ENCODE measurements at regions not wholly inside any gene's neighbourhood (a gene's known extent, or its start where the extent isn't known, plus 50 kb on each side); places are given as distances from the start of the nearest gene placed in this dataset.
"Not testable (repeated sequence)": the region's sequence is repeated elsewhere in the genome, so short reads cannot be mapped to it uniquely, and the experiment has no call there.

GRCh38 chr11:50182486-50182885 lies 149.8 kb downstream of the OR4C45 start:
- ATAC-seq, result no peak
- TF ChIP-seq ZSCAN32 (CRISPR knock-in tag; IDR thresholded peaks at IDR 0.05), result no peak
- no peak for TF ChIP-seq PHF20 (IDR thresholded peaks at IDR 0.05; ENCODE audit: partially characterized antibody)
- TF ChIP-seq ZNF512 (tag; IDR thresholded peaks at IDR 0.05), result no peak
- no peak for TF ChIP-seq MIER1 (IDR thresholded peaks at IDR 0.05; ENCODE audit: low read depth)
- TF ChIP-seq DLX4 (CRISPR knock-in tag; IDR thresholded peaks at IDR 0.05), result no peak
- no peak for TF ChIP-seq PTTG1 (tag; IDR thresholded peaks at IDR 0.05; ENCODE audit: low read depth)
- TF ChIP-seq HMGN3 (IDR thresholded peaks at IDR 0.05; ENCODE audit: borderline replicate concordance, extremely low read depth, insufficient read length, low read depth, low read length), result no peak
- FAIRE-seq, result no peak
- Histone ChIP-seq H3K79me2 (ENCODE audit: control insufficient read depth, insufficient read depth, low read length) (no peaks in the 10 kb centered on the region), H3K9ac (ENCODE audit: insufficient read depth in 1 of 2, low read depth in 2 of 2, low read length in 2 of 2) (no peak overlapping the region), H3K4me2 (ENCODE audit: insufficient read depth, low read length) (no peak overlapping the region), H3K27me3 (ENCODE audit: control insufficient read depth in 2 of 2, insufficient read depth in 2 of 2, low read length in 2 of 2) (no peaks in the 10 kb centered on the region), H3K9me1 (ENCODE audit: control insufficient read depth, insufficient read depth, low read length) (no peaks in the 10 kb centered on the region), H2AFZ (ENCODE audit: low read depth, low read length) (no peak overlapping the region), H4K20me1 (replicated peaks; ENCODE audit: control insufficient read depth, insufficient read depth, low read length) (no peaks in the 10 kb centered on the region), H3K4me1 (replicated peaks in 1 of 2; ENCODE audit: control insufficient read depth in 2 of 2, insufficient read depth in 2 of 2, low read length in 2 of 2) (no peaks in the 10 kb centered on the region), H3K27ac (ENCODE audit: extremely low read depth, low read depth, low read length) (no peak overlapping the region), H3K9me3 (replicated peaks; ENCODE audit: control insufficient read depth, insufficient read depth, low read depth, low read length) (no peaks in the 10 kb centered on the region), H3K36me3 (ENCODE audit: control insufficient read depth, insufficient read depth, low read length) (no peaks in the 10 kb centered on the region), H3K4me3 (no peak overlapping the region)
- in situ Hi-C loops (cut with MboI), result no loop called here
- 15% methylated on average over 2 of the region's 2 CpGs for WGBS (ENCODE audit: insufficient coverage, low coverage, missing lambda C conversion rate)
- intact Hi-C loops (cut with micrococcal nuclease), result no loop called here
- CTCF ChIA-PET (ENCODE audit: low intra/inter-chr PET ratio), result no interaction called here
- POLR2A ChIA-PET, result no interaction called here
- no peak for DNase-seq (ENCODE audit: extremely low read depth in 1 of 4, low spot score in 3 of 4)
- no TSS peak for BruUV-seq (replicated peaks)

- DNase-seq (ENCODE audit: extremely low read depth in 1 of 4, low spot score in 3 of 4); in situ Hi-C loops (cut with MboI); H3K4me3 ChIP-seq; H3K36me3 ChIP-seq (ENCODE audit: control insufficient read depth, insufficient read depth, low read length); H3K4me2 ChIP-seq (ENCODE audit: insufficient read depth, low read length); H3K27ac ChIP-seq (ENCODE audit: extremely low read depth, low read depth, low read length); H3K4me1 ChIP-seq (replicated peaks in 1 of 2; ENCODE audit: control insufficient read depth in 2 of 2, insufficient read depth in 2 of 2, low read length in 2 of 2); CTCF ChIA-PET (ENCODE audit: low intra/inter-chr PET ratio); H4K20me1 ChIP-seq (replicated peaks; ENCODE audit: control insufficient read depth, insufficient read depth, low read length); H2AFZ ChIP-seq (ENCODE audit: low read depth, low read length); POLR2A ChIA-PET; ATAC-seq; H3K9ac ChIP-seq (ENCODE audit: insufficient read depth in 1 of 2, low read depth in 2 of 2, low read length in 2 of 2); intact Hi-C loops (cut with micrococcal nuclease); FAIRE-seq; H3K9me3 ChIP-seq (replicated peaks; ENCODE audit: control insufficient read depth, insufficient read depth, low read depth, low read length); BruUV-seq (replicated peaks); H3K27me3 ChIP-seq (ENCODE audit: control insufficient read depth in 2 of 2, insufficient read depth in 2 of 2, low read length in 2 of 2); H3K9me1 ChIP-seq (ENCODE audit: control insufficient read depth, insufficient read depth, low read length); H3K79me2 ChIP-seq (ENCODE audit: control insufficient read depth, insufficient read depth, low read length): not testable (repeated sequence)
- 0% methylated on average over 6 of the region's 19 CpGs for WGBS (ENCODE audit: insufficient coverage, low coverage, missing lambda C conversion rate)
These were observed 150.5 kb downstream of the OR4C45 start for GRCh38 chr11:50183170-50183569.
